Inferior parietal cortex (tissue), 1 donor: ENCODE measurements at regions not wholly inside any gene's neighbourhood (a gene's known extent, or its start where the extent isn't known, plus 50 kb on each side); places are given as distances from the start of the nearest gene placed in this dataset.
"Not testable (repeated sequence)": the region's sequence is repeated elsewhere in the genome, so short reads cannot be mapped to it uniquely, and the experiment has no call there.

Experiments
- DNase-seq: peaks from one replicate; pipeline ENCODE4 v3.0.0-alpha.2; 2016; ENCODE audit errors: extremely low spot score

- not testable (repeated sequence) for DNase-seq
Measured at GRCh38 chr14:101266441-101266840, 294.9 kb upstream of the DIO3 start.

- DNase-seq, result no peak
Measured at GRCh38 chr14:101273091-101273490, 288.2 kb upstream of the DIO3 start.

DNA sequence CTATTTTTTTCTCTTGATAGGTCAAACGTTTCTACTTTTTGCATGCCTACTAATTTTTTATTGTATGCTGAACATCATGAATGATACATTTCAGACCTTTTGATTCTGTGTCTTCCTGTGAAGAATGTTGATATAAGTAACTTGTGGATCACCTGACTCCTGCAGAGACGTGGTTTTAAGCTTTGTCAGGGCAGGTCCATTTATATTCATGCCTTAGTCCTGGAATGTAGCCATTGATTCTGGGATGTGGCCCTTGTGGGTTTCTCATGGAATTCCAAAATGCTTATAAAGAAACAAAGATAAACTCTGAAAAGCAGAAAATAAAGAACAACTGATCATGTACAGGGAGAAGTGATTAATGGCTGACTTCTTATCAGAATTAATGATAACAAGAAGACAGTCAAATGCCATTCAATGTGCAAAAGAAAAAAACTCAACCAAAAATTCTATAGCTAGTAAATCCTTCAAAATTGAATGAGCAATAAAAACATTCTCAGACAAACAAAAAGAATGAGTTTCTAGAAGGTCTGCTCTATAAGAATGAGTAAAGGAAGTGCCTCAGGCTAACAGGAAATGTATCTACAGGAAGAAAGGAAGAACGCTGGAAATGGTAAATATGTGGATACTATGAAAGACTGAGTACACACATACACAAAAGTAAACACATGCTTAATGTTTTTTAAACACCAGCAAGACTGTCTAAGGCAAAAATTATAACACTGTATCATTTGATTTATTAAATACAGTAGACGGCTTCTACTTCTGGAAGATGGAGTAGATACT lies 284.8 kb upstream of the DIO3 start:
- DNase-seq, result no peak

GRCh38 chr14:101282418-101282817 lies 278.9 kb upstream of the DIO3 start:
- no peak for DNase-seq

DNA sequence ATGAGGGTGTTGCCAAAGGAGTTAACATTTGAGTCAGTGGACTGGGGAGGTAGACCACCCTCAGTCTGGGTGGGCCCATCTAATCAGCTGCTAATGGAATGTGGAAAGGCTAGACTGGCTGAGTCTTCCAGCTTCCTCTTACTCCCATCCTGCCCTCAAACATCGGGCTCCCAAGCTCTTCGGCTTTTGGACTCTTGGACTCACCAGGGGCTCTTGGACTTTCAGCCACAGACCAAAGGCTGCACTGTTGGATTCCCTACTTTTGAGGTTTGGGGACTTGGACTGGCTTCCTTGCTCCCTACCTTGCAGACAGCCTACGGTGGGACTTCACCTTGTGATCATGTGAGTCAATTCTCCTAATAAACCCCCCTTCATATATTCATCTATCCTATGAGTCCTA lies 276.6 kb upstream of the DIO3 start:
- no peak for DNase-seq

- no peak for DNase-seq
Measured at GRCh38 chr14:101286271-101287018, 274.9 kb upstream of the DIO3 start.

DNA sequence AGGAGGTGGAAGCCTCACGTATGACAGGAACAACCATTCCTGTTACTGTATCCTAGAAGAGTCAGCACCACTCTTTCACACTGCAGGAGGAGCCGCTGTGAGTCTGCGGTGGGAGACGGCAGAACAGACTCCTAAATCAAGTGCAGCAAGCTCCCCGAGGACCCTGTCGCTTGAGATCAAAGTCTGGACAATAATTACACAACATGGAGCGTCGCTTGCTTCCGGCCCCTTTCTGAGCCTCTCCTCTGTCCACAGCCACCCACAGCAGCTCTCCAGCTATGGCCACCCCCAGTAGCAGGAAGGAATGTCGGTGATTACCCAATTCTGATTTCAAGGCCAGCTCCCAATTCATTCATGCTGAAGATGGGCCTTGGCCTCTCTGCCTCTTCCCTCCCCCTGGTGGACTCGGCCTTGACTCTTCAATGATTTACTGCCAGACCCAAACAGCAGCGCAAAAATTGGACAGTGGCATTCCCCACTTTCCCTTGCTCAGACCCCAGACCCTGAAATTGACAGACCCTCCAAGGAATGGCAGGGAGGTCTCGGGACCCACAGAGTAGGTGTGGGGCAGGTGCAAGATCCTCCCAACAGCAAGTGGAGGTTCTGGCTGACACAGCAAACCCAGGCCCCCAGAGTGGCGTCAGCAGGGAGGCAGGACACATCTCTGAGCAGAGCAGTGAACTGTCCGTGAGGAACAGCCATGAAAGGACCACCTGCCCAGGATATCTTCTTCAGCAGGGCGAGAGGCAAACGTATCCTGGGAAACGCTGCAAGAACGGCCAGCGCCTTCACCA lies 272.7 kb upstream of the DIO3 start:
- no peak for DNase-seq

GRCh38 chr14:101289230-101289690 lies 272.0 kb upstream of the DIO3 start:
- DNase-seq, result no peak

DNA sequence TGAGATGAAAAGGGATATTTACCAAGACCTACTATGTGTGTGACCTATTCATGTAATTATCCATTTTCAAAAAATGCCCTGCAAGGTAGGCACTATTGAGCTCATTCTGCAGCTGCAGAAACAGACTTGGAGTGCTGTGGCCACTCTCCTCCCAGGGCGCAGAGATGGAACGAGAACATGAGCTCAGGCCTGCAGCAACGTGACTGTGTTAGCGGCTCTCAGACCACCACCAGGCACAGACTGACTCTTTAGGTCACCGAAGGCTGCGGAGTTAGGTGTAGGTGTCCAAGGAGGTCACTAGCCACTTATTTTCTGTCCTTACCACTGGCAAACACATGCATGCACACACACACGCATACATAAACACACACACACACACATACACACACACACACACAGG lies 271.4 kb upstream of the DIO3 start:
- no peak for DNase-seq

DNA sequence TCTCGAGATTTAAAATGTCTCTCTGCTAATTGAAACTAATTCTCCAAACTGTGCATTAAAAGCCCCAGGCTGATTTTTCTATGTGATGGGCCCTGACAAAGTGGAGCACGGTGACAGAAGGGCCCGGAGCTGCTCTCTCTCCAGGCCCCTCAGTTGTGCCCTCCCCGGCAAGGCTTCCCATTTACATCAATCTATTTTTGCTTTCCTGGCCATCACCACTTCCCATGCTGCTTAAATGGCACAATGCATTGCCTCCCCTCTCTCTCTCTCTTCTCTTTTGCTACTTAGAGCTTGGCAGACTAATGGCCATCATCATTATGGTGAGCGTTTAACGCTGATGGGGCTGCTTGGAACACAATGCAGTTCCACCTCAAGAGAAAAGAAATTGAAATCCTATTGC lies 270.7 kb upstream of the DIO3 start:
- DNase-seq, result no peak

GRCh38 chr14:101291390-101291789 lies 269.9 kb upstream of the DIO3 start:
- DNase-seq, result no peak

- no peak for DNase-seq
Measured at GRCh38 chr14:101292448-101292847, 268.8 kb upstream of the DIO3 start.

- no peak for DNase-seq
Measured at GRCh38 chr14:101293605-101294004, 267.7 kb upstream of the DIO3 start.

- no peak for DNase-seq
Measured at GRCh38 chr14:101294136-101294535, 267.2 kb upstream of the DIO3 start.

DNA sequence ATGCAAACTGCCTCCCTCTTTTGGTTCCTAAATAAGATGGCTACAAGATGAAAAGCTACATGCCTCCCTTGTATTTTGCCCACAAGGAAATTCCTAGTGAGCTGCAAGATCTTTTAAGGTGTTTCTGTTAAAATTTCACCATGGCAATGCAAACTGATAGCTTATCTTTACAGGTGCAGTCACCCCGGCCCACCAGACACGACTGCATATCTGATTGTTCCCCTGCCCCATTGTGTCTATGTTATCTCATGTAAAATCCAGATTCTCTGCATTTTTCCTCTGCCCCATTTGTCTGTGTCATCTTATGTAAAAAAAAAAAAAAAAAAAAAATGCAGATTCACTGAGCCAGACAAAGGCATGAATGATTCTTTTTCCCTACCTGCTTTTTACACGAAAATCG lies 261.5 kb upstream of the DIO3 start:
- not testable (repeated sequence) for DNase-seq

- no peak for DNase-seq
Measured at GRCh38 chr14:101301011-101301410, 260.3 kb upstream of the DIO3 start.

GRCh38 chr14:101307162-101307561 lies 254.1 kb upstream of the DIO3 start:
- not testable (repeated sequence) for DNase-seq

DNA sequence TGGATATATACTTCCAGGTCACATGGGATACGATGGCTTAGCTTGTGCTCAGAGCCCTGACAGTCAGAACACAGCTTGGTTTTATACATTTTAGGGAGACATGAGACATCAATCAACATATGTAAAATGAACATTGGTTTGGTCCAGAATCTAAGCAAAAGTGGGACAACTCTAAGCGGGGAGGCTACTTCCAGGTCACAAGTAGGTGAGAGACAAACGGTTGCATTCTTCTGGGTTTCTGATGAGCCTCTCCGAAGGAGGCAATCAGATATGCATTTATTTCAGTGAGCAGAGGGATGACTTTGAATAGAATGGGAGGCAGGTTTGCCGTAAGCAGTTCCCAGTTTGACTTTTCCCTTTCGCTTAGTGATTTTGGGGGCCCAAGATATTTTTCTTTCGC lies 250.1 kb upstream of the DIO3 start:
- DNase-seq, result not testable (repeated sequence)

GRCh38 chr14:101313268-101313667 lies 248.0 kb upstream of the DIO3 start:
- DNase-seq, result no peak

DNA sequence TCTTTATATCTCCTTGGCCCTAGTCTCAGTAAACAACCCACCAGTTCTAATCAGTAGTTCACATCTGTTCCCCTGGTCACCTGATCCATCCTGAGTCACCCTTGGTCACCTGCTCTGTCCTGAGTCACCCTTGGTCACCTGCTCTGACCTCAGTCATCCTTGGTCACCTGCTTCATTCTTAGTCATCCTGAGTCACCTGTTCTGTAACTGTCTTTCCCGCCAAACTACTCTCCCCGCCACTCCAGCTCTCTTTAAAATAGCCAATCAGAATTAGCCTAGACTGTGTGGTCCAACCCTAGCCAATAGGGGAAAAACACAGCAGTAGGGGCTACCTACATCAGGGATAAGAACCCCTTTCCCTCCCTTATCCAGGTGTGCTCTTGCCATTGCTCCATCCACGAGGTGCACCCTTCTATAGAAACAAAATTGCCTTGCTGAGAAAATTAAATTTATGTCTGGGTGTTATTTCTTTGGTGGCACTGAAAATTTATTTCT lies 245.4 kb upstream of the DIO3 start:
- no peak for DNase-seq

GRCh38 chr14:101318271-101318670 lies 243.0 kb upstream of the DIO3 start:
- DNase-seq, result no peak

DNA sequence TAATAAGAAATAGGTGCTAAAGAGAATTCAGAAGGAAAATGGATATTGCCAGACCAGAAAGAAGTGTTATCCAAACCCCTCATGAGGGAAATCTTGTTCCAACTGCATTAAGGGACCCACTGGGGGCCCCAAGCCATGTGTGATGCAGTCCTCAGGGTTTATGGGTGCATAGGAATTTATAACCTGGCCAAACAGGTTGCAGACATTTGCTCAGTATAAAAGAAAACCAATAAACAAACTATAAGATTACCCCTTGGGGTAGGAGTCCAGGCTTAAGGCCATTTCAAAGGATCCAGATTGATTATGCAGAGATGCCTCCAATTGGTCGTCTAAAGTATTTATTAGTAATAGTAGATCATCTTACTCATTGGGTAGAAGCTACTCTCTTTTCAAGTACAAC lies 240.9 kb upstream of the DIO3 start:
- DNase-seq, result no peak
